Prostate gland (tissue), 2 donors: ENCODE measurements at regions not wholly inside any gene's neighbourhood (a gene's known extent, or its start where the extent isn't known, plus 50 kb on each side); places are given as distances from the start of the nearest gene placed in this dataset.

ENCODE experiments used
- CTCF ChIP-seq, 4 experiments: fragments of 200-600 bp in 2 of 4; fragments of 450-650 bp in 2 of 4; sonication (generic) in 2 of 4; IDR thresholded peaks; 1 replicate in 3 of 4; 2 replicates in 1 of 4; pipeline ENCODE4 v1.5.1; 2016 to 2019; ENCODE audit warnings: antibody characterized with exemption in 4 of 4, mild to moderate bottlenecking in 2 of 4, moderate library complexity in 2 of 4
- POLR2A ChIP-seq: fragments of 450-650 bp; IDR thresholded peaks from one replicate; pipeline ENCODE4 v1.6.1; 2016; ENCODE audit warnings: antibody characterized with exemption, mild to moderate bottlenecking
- POLR2AphosphoS5 ChIP-seq: sonication (generic); formaldehyde crosslinking; IDR thresholded peaks from one replicate; pipeline ENCODE4 v1.6.1; 2017; ENCODE audit warnings: antibody characterized with exemption

- no peak for TF ChIP-seq CTCF (IDR thresholded peaks at IDR 0.05)
- TF ChIP-seq POLR2A, result no peak
- TF ChIP-seq POLR2AphosphoS5, result no peak
Observed at GRCh38 chr14:86971292-86971691, 1021.7 kb downstream of the GALC start.
